HepG2 (cell line): ENCODE measurements at regions not wholly inside any gene's neighbourhood (a gene's known extent, or its start where the extent isn't known, plus 50 kb on each side); places are given as distances from the start of the nearest gene placed in this dataset.

Experiments used
- ATAC-seq: fragments of 200-7000 bp; cut with Tn5 transposase; 3 replicates; pipeline ENCODE4 v1.9.1; 2020; ENCODE audit warnings: mild to moderate bottlenecking, moderate library complexity
- BruUV-seq: library from RNA; stranded (reverse); fragments of 400-500 nt; replicated peaks from 2 replicates; lab custom pipeline; 2021; lab: Mats Ljungman, UMichigan
- CTCF ChIA-PET: fragments of 300-600 bp; formaldehyde crosslinking; extraction: SDS; loops from one replicate; lab custom pipeline; 2021; ENCODE audit warnings: low total read pairs, inconsistent platforms, low intra/inter-chr PET ratio; lab: Yijun Ruan, JAX
- POLR2A ChIA-PET: fragments of 350-600 bp; sonication (Branson Sonifier 250); formaldehyde crosslinking; loops from one replicate; lab custom pipeline; 2020; ENCODE audit warnings: antibody characterized with exemption, inconsistent platforms; lab: Yijun Ruan, JAX
- DNase-seq: peaks from one replicate; pipeline ENCODE4 v3.0.0-alpha.2; 2015; ENCODE audit warnings: low spot score
- FAIRE-seq: peaks from 3 replicates; lab custom pipeline; 2011; peaks lifted over from hg19 to GRCh38; lab: Jason Lieb, UNC
- H2AFZ ChIP-seq: one replicate; pipeline ENCODE4 v1.6.1; 2011; ENCODE audit warnings: low read length, inconsistent platforms
- H3K27ac ChIP-seq: fragments of 300-600 bp; 3 replicates; pipeline ENCODE4 v1.8.0; 2011; ENCODE audit warnings: mixed run types, mild to moderate bottlenecking, mixed read lengths, low read length, inconsistent platforms; ENCODE audit not compliant: insufficient read depth; ENCODE audit errors: extremely low read length
- H3K27me3 ChIP-seq, 2 experiments: fragments of 200-600 bp in 1 of 2; 2 replicates in 1 of 2; 3 replicates in 1 of 2; pipeline versions ENCODE4 v1.6.0 to v1.8.0; 2011; ENCODE audit warnings: low read length in 2 of 2, mild to moderate bottlenecking in 2 of 2, moderate library complexity in 2 of 2, inconsistent platforms in 1 of 2; ENCODE audit not compliant: insufficient read depth in 2 of 2, control insufficient read depth in 1 of 2
- H3K36me3 ChIP-seq, 2 experiments: fragments of 200-600 bp in 1 of 2; replicated peaks in 1 of 2; 2 replicates in 1 of 2; 3 replicates in 1 of 2; pipeline versions ENCODE4 v1.5.1 to v1.8.0; 2011; ENCODE audit warnings: low read length in 2 of 2, inconsistent platforms in 1 of 2; ENCODE audit not compliant: insufficient read depth in 2 of 2, control insufficient read depth in 1 of 2
- H3K4me1 ChIP-seq: 2 replicates; pipeline ENCODE4 v1.5.1; 2012; ENCODE audit warnings: low read length, inconsistent platforms; ENCODE audit not compliant: insufficient read depth
- H3K4me2 ChIP-seq: 2 replicates; pipeline ENCODE4 v1.6.0; 2011; ENCODE audit warnings: low read depth, low read length, inconsistent platforms
- H3K4me3 ChIP-seq, 3 experiments: fragments of 200-600 bp in 1 of 3; sonication (generic), shearing (Covaris generic) in 1 of 3; replicated peaks in 1 of 3; 2 replicates each; pipeline ENCODE4 v1.5.1; 2011 to 2016; ENCODE audit warnings: low read length in 3 of 3, inconsistent platforms in 2 of 3, low read depth in 2 of 3, mild to moderate bottlenecking in 2 of 3, control low read depth in 1 of 3, mixed read lengths in 1 of 3; ENCODE audit not compliant: insufficient read depth in 1 of 3
- H3K79me2 ChIP-seq: one replicate; pipeline ENCODE4 v1.6.1; 2011; ENCODE audit warnings: low read length, inconsistent platforms; ENCODE audit not compliant: insufficient read depth
- H3K9ac ChIP-seq: 2 replicates; pipeline ENCODE4 v1.6.0; 2011; ENCODE audit warnings: mild to moderate bottlenecking, low read depth, low read length, inconsistent platforms; ENCODE audit not compliant: insufficient read depth
- H3K9me3 ChIP-seq: 2 replicates; pipeline ENCODE4 v1.5.1; 2012; ENCODE audit warnings: mild to moderate bottlenecking, low read length
- H4K20me1 ChIP-seq: 2 replicates; pipeline ENCODE4 v1.6.0; 2011; ENCODE audit warnings: inconsistent platforms, mild to moderate bottlenecking, low read length, moderate library complexity; ENCODE audit not compliant: insufficient read depth
- FOXC1 ChIP-seq: sonication (generic); formaldehyde crosslinking; IDR thresholded peaks from 2 replicates; pipeline ENCODE4 v1.8.0; 2022; ENCODE audit warnings: mild to moderate bottlenecking, missing genetic modification reagents, borderline replicate concordance
- NBN ChIP-seq: fragments of 450-650 bp; conservative IDR thresholded peaks from 2 replicates; pipeline ENCODE4 v1.6.1; 2017
- POLR2AphosphoS5 ChIP-seq: IDR thresholded peaks from 2 replicates; pipeline ENCODE4 v1.6.1; 2012; ENCODE audit warnings: low read depth, low read length
- RAD21 ChIP-seq: fragments of 450-650 bp; formaldehyde crosslinking; IDR thresholded peaks from 2 replicates; pipeline ENCODE4 v1.5.0; 2020; ENCODE audit warnings: mild to moderate bottlenecking
- STAT6 ChIP-seq: sonication (generic); formaldehyde crosslinking; IDR thresholded peaks from 2 replicates; pipeline ENCODE4 v1.4.0; 2020; ENCODE audit warnings: missing genetic modification reagents, mild to moderate bottlenecking, borderline replicate concordance
- ZNF230 ChIP-seq: sonication (generic); formaldehyde crosslinking; IDR thresholded peaks from 2 replicates; pipeline ENCODE4 v1.4.0; 2020; ENCODE audit warnings: mild to moderate bottlenecking, missing genetic modification reagents
- ZNF558 ChIP-seq: sonication (generic); formaldehyde crosslinking; IDR thresholded peaks from 2 replicates; pipeline ENCODE4 v1.9.0; 2022; ENCODE audit warnings: mild to moderate bottlenecking, missing genetic modification reagents, borderline replicate concordance
- ZNF841 ChIP-seq: sonication (generic); formaldehyde crosslinking; IDR thresholded peaks from 2 replicates; pipeline ENCODE4 v1.8.1; 2023; ENCODE audit warnings: missing genetic modification reagents, borderline replicate concordance
- ZSCAN30 ChIP-seq: sonication (generic); formaldehyde crosslinking; IDR thresholded peaks from 2 replicates; pipeline ENCODE4 v1.5.0; 2020; ENCODE audit warnings: mild to moderate bottlenecking, missing genetic modification reagents
- WGBS: methylation state at CpG from one replicate; pipeline ENCODE4 v1.1.6; 2017; ENCODE audit warnings: low lambda C conversion rate; 5-methylcytosine and 5-hydroxymethylcytosine counted together
- in situ Hi-C: cut with HindIII; loops from 2 replicates; pipeline ENCODE4 v1.10.0; 2017; ENCODE audit warnings: low pct_unique_long_range_greater_than_20kb; ENCODE audit not compliant: extremely low pct_ligation_motif_present
- intact Hi-C: fragments of 100-400 bp; cut with micrococcal nuclease; formaldehyde crosslinking; loops from one replicate; pipeline ENCODE4 v1.10.0; 2022; ENCODE audit not compliant: unreplicated experiment
- TF ChIP-seq, protein P1 (sequence below): sonication (generic); formaldehyde crosslinking; conservative IDR thresholded peaks from 2 replicates; pipeline ENCODE4 v1.8.0; 2022; ENCODE audit warnings: low read depth, missing genetic modification reagents
- TF ChIP-seq, protein P2 (sequence below): sonication (generic); formaldehyde crosslinking; IDR thresholded peaks from 2 replicates; pipeline ENCODE4 v1.4.0; 2020; ENCODE audit warnings: mild to moderate bottlenecking, missing genetic modification reagents

DNA sequence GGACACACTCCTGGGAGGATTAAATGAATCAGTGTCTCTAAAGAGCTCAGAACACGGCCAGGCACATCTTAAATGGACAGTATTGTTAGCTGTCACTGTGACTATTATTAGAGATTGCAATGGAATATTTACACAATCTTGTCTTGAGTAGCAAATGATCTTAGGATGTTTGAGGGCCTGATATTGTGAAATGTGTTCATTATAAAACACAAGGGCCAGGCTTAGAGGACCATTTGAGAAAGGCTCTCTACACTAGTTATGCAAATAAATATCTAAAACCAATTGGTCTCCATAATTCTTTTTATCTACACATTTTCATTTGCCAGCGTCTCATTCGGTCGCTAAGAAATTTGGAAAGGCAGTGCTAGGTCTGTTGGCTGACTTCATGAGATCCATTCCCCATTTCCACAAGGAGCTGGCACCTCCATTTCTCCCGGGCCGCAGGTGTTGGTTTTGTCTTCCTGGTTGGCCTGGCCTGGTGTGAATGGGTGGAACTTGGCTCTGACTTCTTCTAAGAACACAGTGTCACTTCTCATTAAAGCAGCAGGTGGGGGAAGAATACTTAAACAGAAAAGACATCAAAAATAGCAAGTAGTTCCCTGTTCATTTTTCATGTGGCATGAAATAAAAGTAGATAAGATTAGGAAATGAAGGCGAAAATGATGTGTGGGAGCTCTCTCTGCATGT lies 56.0 kb upstream of the PLXNA2 start (continued):
- TF ChIP-seq, protein P1, sequence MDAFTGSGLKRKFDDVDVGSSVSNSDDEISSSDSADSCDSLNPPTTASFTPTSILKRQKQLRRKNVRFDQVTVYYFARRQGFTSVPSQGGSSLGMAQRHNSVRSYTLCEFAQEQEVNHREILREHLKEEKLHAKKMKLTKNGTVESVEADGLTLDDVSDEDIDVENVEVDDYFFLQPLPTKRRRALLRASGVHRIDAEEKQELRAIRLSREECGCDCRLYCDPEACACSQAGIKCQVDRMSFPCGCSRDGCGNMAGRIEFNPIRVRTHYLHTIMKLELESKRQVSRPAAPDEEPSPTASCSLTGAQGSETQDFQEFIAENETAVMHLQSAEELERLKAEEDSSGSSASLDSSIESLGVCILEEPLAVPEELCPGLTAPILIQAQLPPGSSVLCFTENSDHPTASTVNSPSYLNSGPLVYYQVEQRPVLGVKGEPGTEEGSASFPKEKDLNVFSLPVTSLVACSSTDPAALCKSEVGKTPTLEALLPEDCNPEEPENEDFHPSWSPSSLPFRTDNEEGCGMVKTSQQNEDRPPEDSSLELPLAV, result no peak
- TF ChIP-seq, all 625 proteins: peak for 0

- H3K36me3 ChIP-seq, result no peaks in the 10 kb centered on the region
- ATAC-seq (no peak), DNase-seq (no peak), FAIRE-seq (no peak)
- no peaks in the 10 kb centered on the region for H3K9me3 ChIP-seq
- no peak overlapping the region for H3K4me2 ChIP-seq
- no peak overlapping the region for H3K4me3 ChIP-seq
- peaks cover 0 to 2% of the 10 kb centered on the region in 2 experiments; a peak in 1 of 5 replicates for H3K27me3 ChIP-seq
- WGBS, result 20% methylated on average over 1 of the region's 4 CpGs
- ChIA-PET POLR2A (no interaction called here), CTCF (no interaction called here)
- TF ChIP-seq POLR2AphosphoS5, result no peak
- TF ChIP-seq ZNF230 (CRISPR knock-in tag), result no peak
- no peak for TF ChIP-seq ZNF558 (CRISPR knock-in tag)
- no peak for TF ChIP-seq STAT6
- TF ChIP-seq NBN, result no peak
- TF ChIP-seq ZSCAN30 (CRISPR knock-in tag), result no peak
- TF ChIP-seq ZNF841 (CRISPR knock-in tag), result no peak
- no peak for TF ChIP-seq FOXC1 (CRISPR knock-in tag)
- no peak for TF ChIP-seq RAD21 (CRISPR knock-in tag)
- TF ChIP-seq, protein P2, sequence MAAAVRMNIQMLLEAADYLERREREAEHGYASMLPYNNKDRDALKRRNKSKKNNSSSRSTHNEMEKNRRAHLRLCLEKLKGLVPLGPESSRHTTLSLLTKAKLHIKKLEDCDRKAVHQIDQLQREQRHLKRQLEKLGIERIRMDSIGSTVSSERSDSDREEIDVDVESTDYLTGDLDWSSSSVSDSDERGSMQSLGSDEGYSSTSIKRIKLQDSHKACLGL, result no peak
- H4K20me1 ChIP-seq, result no peaks in the 10 kb centered on the region
- no peaks in the 10 kb centered on the region for H3K4me1 ChIP-seq
- in situ Hi-C loops (no loop called here), intact Hi-C loops (no loop called here)
- no TSS peak for BruUV-seq
- no peak overlapping the region for H2AFZ ChIP-seq
- H3K79me2 ChIP-seq, result no peaks in the 10 kb centered on the region
- H3K9ac ChIP-seq, result no peak overlapping the region
- no peak overlapping the region for H3K27ac ChIP-seq
Measured at GRCh38 chr1:208302699-208303238, 58.6 kb upstream of the PLXNA2 start.
